ENCODE measurements at regions not wholly inside any gene's neighbourhood (a gene's known extent, or its start where the extent isn't known, plus 50 kb on each side); places are given as distances from the start of the nearest gene placed in this dataset.

- TF ChIP-seq, protein P1, sequence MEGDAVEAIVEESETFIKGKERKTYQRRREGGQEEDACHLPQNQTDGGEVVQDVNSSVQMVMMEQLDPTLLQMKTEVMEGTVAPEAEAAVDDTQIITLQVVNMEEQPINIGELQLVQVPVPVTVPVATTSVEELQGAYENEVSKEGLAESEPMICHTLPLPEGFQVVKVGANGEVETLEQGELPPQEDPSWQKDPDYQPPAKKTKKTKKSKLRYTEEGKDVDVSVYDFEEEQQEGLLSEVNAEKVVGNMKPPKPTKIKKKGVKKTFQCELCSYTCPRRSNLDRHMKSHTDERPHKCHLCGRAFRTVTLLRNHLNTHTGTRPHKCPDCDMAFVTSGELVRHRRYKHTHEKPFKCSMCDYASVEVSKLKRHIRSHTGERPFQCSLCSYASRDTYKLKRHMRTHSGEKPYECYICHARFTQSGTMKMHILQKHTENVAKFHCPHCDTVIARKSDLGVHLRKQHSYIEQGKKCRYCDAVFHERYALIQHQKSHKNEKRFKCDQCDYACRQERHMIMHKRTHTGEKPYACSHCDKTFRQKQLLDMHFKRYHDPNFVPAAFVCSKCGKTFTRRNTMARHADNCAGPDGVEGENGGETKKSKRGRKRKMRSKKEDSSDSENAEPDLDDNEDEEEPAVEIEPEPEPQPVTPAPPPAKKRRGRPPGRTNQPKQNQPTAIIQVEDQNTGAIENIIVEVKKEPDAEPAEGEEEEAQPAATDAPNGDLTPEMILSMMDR (IDR thresholded peaks at IDR 0.05) = no peak
- no peak for TF ChIP-seq POLR2A (IDR thresholded peaks at IDR 0.05)
Observed at GRCh38 chr15:91689377-91689776, 164.1 kb upstream of the SLCO3A1 start.

Data from heart left ventricle (tissue), 13 donors.